Neural progenitor cell (in vitro differentiated cells): ENCODE measurements at regions not wholly inside any gene's neighbourhood (a gene's known extent, or its start where the extent isn't known, plus 50 kb on each side); places are given as distances from the start of the nearest gene placed in this dataset.

ENCODE experiments used
- CTCF ChIP-seq: fragments of 200-600 bp; sonication (generic); IDR thresholded peaks from 2 replicates; pipeline ENCODE4 v1.5.1; 2017; ENCODE audit warnings: antibody characterized with exemption, mild to moderate bottlenecking
- EZH2 ChIP-seq: fragments of 200-600 bp; sonication (generic); IDR thresholded peaks from 2 replicates; pipeline ENCODE4 v1.6.1; 2017; ENCODE audit warnings: antibody characterized with exemption, mild to moderate bottlenecking, moderate library complexity
- EZH2phosphoT487 ChIP-seq: fragments of 200-600 bp; sonication (generic); IDR thresholded peaks from 2 replicates; pipeline ENCODE4 v1.6.1; 2017; ENCODE audit warnings: antibody characterized with exemption

GRCh38 chr7:22052674-22053365 lies 107.1 kb upstream of the CDCA7L start:
- TF ChIP-seq CTCF (no peak), EZH2phosphoT487 (no peak), EZH2 (no peak)
